Esophagus squamous epithelium (tissue), 4 donors: ENCODE measurements at regions not wholly inside any gene's neighbourhood (a gene's known extent, or its start where the extent isn't known, plus 50 kb on each side); places are given as distances from the start of the nearest gene placed in this dataset.

Experiments used
- CTCF ChIP-seq, 6 experiments: fragments of 450-650 bp in 4 of 6; fragments of 200-600 bp in 2 of 6; sonication (generic) in 2 of 6; IDR thresholded peaks; one replicate each; pipeline ENCODE4 v1.5.1; 2016 to 2019; ENCODE audit warnings: antibody characterized with exemption in 6 of 6, mild to moderate bottlenecking in 4 of 6, moderate library complexity in 4 of 6
- POLR2A ChIP-seq, 4 donors: fragments of 450-650 bp; IDR thresholded peaks; one replicate each; pipeline ENCODE4 v1.6.1; 2017; ENCODE audit warnings: antibody characterized with exemption in 4 of 4, mild to moderate bottlenecking in 4 of 4, moderate library complexity in 3 of 4

GRCh38 chr2:140091926-140092325 is 1311.7 kb upstream of the NXPH2 start:
- TF ChIP-seq POLR2A (IDR thresholded peaks at IDR 0.05) (no peak), CTCF (IDR thresholded peaks at IDR 0.05) (no peak)
